ENCODE measurements at regions not wholly inside any gene's neighbourhood (a gene's known extent, or its start where the extent isn't known, plus 50 kb on each side); places are given as distances from the start of the nearest gene placed in this dataset.

- no peak for DNase-seq (ENCODE audit: low read depth)
- H3K4me3 ChIP-seq (ENCODE audit: low read depth, low read length), result no peak overlapping the region
- TF ChIP-seq CTCF (IDR thresholded peaks at IDR 0.05; ENCODE audit: insufficient read depth, low read depth, low read length, missing control alignments), result no peak
Observed at GRCh38 chr1:239884796-239885195, 206.9 kb upstream of the FMN2 start.

GRCh38 chr1:239886266-239886665 lies 205.4 kb upstream of the FMN2 start:
- TF ChIP-seq CTCF (IDR thresholded peaks at IDR 0.05; ENCODE audit: insufficient read depth, low read depth, low read length, missing control alignments), result no peak
- no peak for DNase-seq (ENCODE audit: low read depth)
- H3K4me3 ChIP-seq (ENCODE audit: low read depth, low read length), result no peak overlapping the region

- DNase-seq (ENCODE audit: low read depth), result no peak
- TF ChIP-seq CTCF (IDR thresholded peaks at IDR 0.05; ENCODE audit: insufficient read depth, low read depth, low read length, missing control alignments), result no peak
- no peak overlapping the region for H3K4me3 ChIP-seq (ENCODE audit: low read depth, low read length)
Observed at GRCh38 chr1:239888639-239889038, 203.0 kb upstream of the FMN2 start.

- DNase-seq (ENCODE audit: low read depth), result no peak
- TF ChIP-seq CTCF (IDR thresholded peaks at IDR 0.05; ENCODE audit: insufficient read depth, low read depth, low read length, missing control alignments), result no peak
- no peak overlapping the region for H3K4me3 ChIP-seq (ENCODE audit: low read depth, low read length)
Observed at GRCh38 chr1:239891621-239892358, 199.9 kb upstream of the FMN2 start.

GRCh38 chr1:239892602-239893001 lies 199.1 kb upstream of the FMN2 start:
- no peak for DNase-seq (ENCODE audit: low read depth)
- H3K4me3 ChIP-seq (ENCODE audit: low read depth, low read length), result no peak overlapping the region
- no peak for TF ChIP-seq CTCF (IDR thresholded peaks at IDR 0.05; ENCODE audit: insufficient read depth, low read depth, low read length, missing control alignments)

- H3K4me3 ChIP-seq (ENCODE audit: low read depth, low read length), result no peak overlapping the region
- TF ChIP-seq CTCF (IDR thresholded peaks at IDR 0.05; ENCODE audit: insufficient read depth, low read depth, low read length, missing control alignments), result no peak
- no peak for DNase-seq (ENCODE audit: low read depth)
Observed at GRCh38 chr1:239893127-239893731, 198.5 kb upstream of the FMN2 start.
